Effector memory CD8-positive, alpha-beta T cell (primary cell): ENCODE measurements at regions not wholly inside any gene's neighbourhood (a gene's known extent, or its start where the extent isn't known, plus 50 kb on each side); places are given as distances from the start of the nearest gene placed in this dataset.

Experiments used
- ATAC-seq: fragments of 150-1000 bp; cut with Tn5 transposase; replicated peaks from 2 replicates; pipeline ENCODE4 v1.10.0; 2021; ENCODE audit warnings: mild to moderate bottlenecking, moderate library complexity
- DNase-seq, 3 experiments: peaks; one replicate each; pipeline ENCODE4 v3.0.0; 2021
- H3K27ac Mint-ChIP-seq, 2 donors: one replicate each; pipeline ENCODE4 v1.8.0; 2022; ENCODE audit warnings: mild to moderate bottlenecking in 2 of 2, mixed read lengths in 2 of 2, moderate library complexity in 2 of 2
- H3K27me3 Mint-ChIP-seq, 2 donors: one replicate each; pipeline ENCODE4 v1.8.0; 2022; ENCODE audit warnings: mixed read lengths in 2 of 2
- H3K36me3 Mint-ChIP-seq: one replicate; pipeline ENCODE4 v1.8.0; 2022; ENCODE audit warnings: mild to moderate bottlenecking, moderate library complexity, mixed read lengths; ENCODE audit not compliant: insufficient read depth
- H3K4me1 Mint-ChIP-seq, 2 donors: one replicate each; pipeline ENCODE4 v1.8.0; 2022; ENCODE audit warnings: low read depth in 2 of 2, mixed read lengths in 2 of 2
- H3K4me3 Mint-ChIP-seq, 2 donors: one replicate each; pipeline ENCODE4 v1.8.0; 2022; ENCODE audit warnings: mild to moderate bottlenecking in 2 of 2, mixed read lengths in 2 of 2, moderate library complexity in 2 of 2
- H3K9me3 Mint-ChIP-seq, 2 donors: one replicate each; pipeline ENCODE4 v1.8.0; 2022; ENCODE audit warnings: mixed read lengths in 2 of 2

- Mint-ChIP-seq H3K9me3 (peaks cover 0 to 3% of the 10 kb centered on the region in 2 donors), H3K36me3 (no peaks in the 10 kb centered on the region), H3K4me3 (no peak overlapping the region), H3K4me1 (no peaks in the 10 kb centered on the region), H3K27ac (no peak overlapping the region), H3K27me3 (no peaks in the 10 kb centered on the region)
- ATAC-seq (no peak), DNase-seq (no peak)
Measured at GRCh38 chr5:104635227-104635626, 1072.6 kb upstream of the NUDT12 start.

- Mint-ChIP-seq H3K4me3 (no peak overlapping the region), H3K27me3 (no peaks in the 10 kb centered on the region)
Measured at GRCh38 chr5:104628911-104629310, 1066.3 kb upstream of the NUDT12 start.

GRCh38 chr5:104626122-104626521 lies 1063.5 kb upstream of the NUDT12 start:
- DNase-seq (no peak), ATAC-seq (no peak)
- Mint-ChIP-seq H3K9me3 (peaks cover 6 to 8% of the 10 kb centered on the region in 2 donors), H3K4me1 (no peaks in the 10 kb centered on the region), H3K4me3 (no peak overlapping the region), H3K27me3 (no peaks in the 10 kb centered on the region), H3K27ac (no peak overlapping the region), H3K36me3 (no peaks in the 10 kb centered on the region)

More at GRCh38 chr5:104628911-104629310, 1066.3 kb upstream of the NUDT12 start:
- Mint-ChIP-seq H3K27ac (no peak overlapping the region), H3K9me3 (peaks cover 0 to 6% of the 10 kb centered on the region in 2 donors), H3K4me1 (no peaks in the 10 kb centered on the region), H3K36me3 (no peaks in the 10 kb centered on the region)
- ATAC-seq (no peak), DNase-seq (no peak)

- Mint-ChIP-seq H3K4me1 (no peaks in the 10 kb centered on the region), H3K27me3 (no peaks in the 10 kb centered on the region), H3K9me3 (peaks cover 0 to 4% of the 10 kb centered on the region in 2 donors), H3K4me3 (no peak overlapping the region), H3K27ac (no peak overlapping the region), H3K36me3 (no peaks in the 10 kb centered on the region)
- DNase-seq (no peak), ATAC-seq (no peak)
Measured at GRCh38 chr5:104612005-104612404, 1049.4 kb upstream of the NUDT12 start.

GRCh38 chr5:104611135-104611767 lies 1048.7 kb upstream of the NUDT12 start:
- DNase-seq (no peak), ATAC-seq (no peak)
- no peaks in the 10 kb centered on the region for H3K36me3 Mint-ChIP-seq
- no peak overlapping the region for H3K4me3 Mint-ChIP-seq
- H3K9me3 Mint-ChIP-seq: peaks cover 0 to 4% of the 10 kb centered on the region in 2 donors
- no peaks in the 10 kb centered on the region for H3K27me3 Mint-ChIP-seq
- no peak overlapping the region for H3K27ac Mint-ChIP-seq
- H3K4me1 Mint-ChIP-seq: no peaks in the 10 kb centered on the region

- Mint-ChIP-seq H3K27ac (no peak overlapping the region), H3K36me3 (no peaks in the 10 kb centered on the region), H3K4me3 (no peak overlapping the region), H3K9me3 (peaks cover 2 to 10% of the 10 kb centered on the region in 2 donors), H3K4me1 (no peaks in the 10 kb centered on the region), H3K27me3 (no peaks in the 10 kb centered on the region)
- ATAC-seq (no peak), DNase-seq (no peak)
Measured at GRCh38 chr5:104606258-104606829, 1043.8 kb upstream of the NUDT12 start.

- peaks cover 9 to 24% of the 10 kb centered on the region in 2 donors for H3K9me3 Mint-ChIP-seq
- no peaks in the 10 kb centered on the region for H3K4me1 Mint-ChIP-seq
- no peak overlapping the region for H3K27ac Mint-ChIP-seq
- no peak overlapping the region for H3K4me3 Mint-ChIP-seq
- H3K36me3 Mint-ChIP-seq: no peaks in the 10 kb centered on the region
- H3K27me3 Mint-ChIP-seq: no peaks in the 10 kb centered on the region
- ATAC-seq (no peak), DNase-seq (no peak)
Measured at GRCh38 chr5:104599726-104600125, 1037.1 kb upstream of the NUDT12 start.

- no peak for DNase-seq
- H3K27me3 Mint-ChIP-seq: no peaks in the 10 kb centered on the region
- ATAC-seq: no peak
- H3K4me3 Mint-ChIP-seq: no peak overlapping the region
- no peaks in the 10 kb centered on the region for H3K4me1 Mint-ChIP-seq
- no peaks in the 10 kb centered on the region for H3K36me3 Mint-ChIP-seq
- no peak overlapping the region for H3K27ac Mint-ChIP-seq
- H3K9me3 Mint-ChIP-seq: peaks cover 11 to 20% of the 10 kb centered on the region in 2 donors
Measured at GRCh38 chr5:104598285-104598684, 1035.7 kb upstream of the NUDT12 start.

- no peak for ATAC-seq
- H3K4me3 Mint-ChIP-seq: no peak overlapping the region
- no peak overlapping the region for H3K27ac Mint-ChIP-seq
- DNase-seq: no peak
- H3K4me1 Mint-ChIP-seq: no peaks in the 10 kb centered on the region
- no peaks in the 10 kb centered on the region for H3K27me3 Mint-ChIP-seq
- no peaks in the 10 kb centered on the region for H3K36me3 Mint-ChIP-seq
- peaks cover 20 to 43% of the 10 kb centered on the region in 2 donors for H3K9me3 Mint-ChIP-seq
Measured at GRCh38 chr5:104594850-104595249, 1032.3 kb upstream of the NUDT12 start.

- H3K27ac Mint-ChIP-seq: no peak overlapping the region
- no peaks in the 10 kb centered on the region for H3K4me1 Mint-ChIP-seq
- H3K36me3 Mint-ChIP-seq: no peaks in the 10 kb centered on the region
Measured at GRCh38 chr5:104576677-104577076, 1014.1 kb upstream of the NUDT12 start.

GRCh38 chr5:104573949-104574709 lies 1011.5 kb upstream of the NUDT12 start:
- Mint-ChIP-seq H3K4me3 (no peak overlapping the region), H3K27me3 (no peaks in the 10 kb centered on the region), H3K9me3 (peaks cover 6 to 7% of the 10 kb centered on the region in 2 donors), H3K36me3 (no peaks in the 10 kb centered on the region), H3K4me1 (no peaks in the 10 kb centered on the region), H3K27ac (no peak overlapping the region)
- ATAC-seq: no peak
- no peak for DNase-seq

More at GRCh38 chr5:104576677-104577076, 1014.1 kb upstream of the NUDT12 start:
- DNase-seq: no peak
- no peak for ATAC-seq
- H3K9me3 Mint-ChIP-seq: peaks cover 7 to 10% of the 10 kb centered on the region in 2 donors
- H3K4me3 Mint-ChIP-seq: no peak overlapping the region
- no peaks in the 10 kb centered on the region for H3K27me3 Mint-ChIP-seq

GRCh38 chr5:104569621-104570020 lies 1007.0 kb upstream of the NUDT12 start:
- ATAC-seq (no peak), DNase-seq (no peak)
- Mint-ChIP-seq H3K4me3 (no peak overlapping the region), H3K9me3 (peaks cover 0 to 5% of the 10 kb centered on the region in 2 donors), H3K4me1 (no peaks in the 10 kb centered on the region), H3K36me3 (no peaks in the 10 kb centered on the region), H3K27ac (no peak overlapping the region), H3K27me3 (no peaks in the 10 kb centered on the region)

- no peak for DNase-seq
- H3K4me1 Mint-ChIP-seq: no peaks in the 10 kb centered on the region
- H3K27me3 Mint-ChIP-seq: no peaks in the 10 kb centered on the region
- H3K4me3 Mint-ChIP-seq: no peak overlapping the region
- H3K27ac Mint-ChIP-seq: no peak overlapping the region
- ATAC-seq: no peak
- H3K36me3 Mint-ChIP-seq: no peaks in the 10 kb centered on the region
- peaks cover 0 to 5% of the 10 kb centered on the region in 2 donors for H3K9me3 Mint-ChIP-seq
Measured at GRCh38 chr5:104564530-104564929, 1001.9 kb upstream of the NUDT12 start.

- DNase-seq: no peak
- Mint-ChIP-seq H3K27ac (no peak overlapping the region), H3K4me1 (no peaks in the 10 kb centered on the region), H3K9me3 (peaks cover 8 to 14% of the 10 kb centered on the region in 2 donors), H3K36me3 (no peaks in the 10 kb centered on the region), H3K27me3 (no peaks in the 10 kb centered on the region), H3K4me3 (no peak overlapping the region)
- ATAC-seq: no peak
Measured at GRCh38 chr5:104556957-104557356, 994.4 kb upstream of the NUDT12 start.
